ENCODE measurements at regions not wholly inside any gene's neighbourhood (a gene's known extent, or its start where the extent isn't known, plus 50 kb on each side); places are given as distances from the start of the nearest gene placed in this dataset.

DNA sequence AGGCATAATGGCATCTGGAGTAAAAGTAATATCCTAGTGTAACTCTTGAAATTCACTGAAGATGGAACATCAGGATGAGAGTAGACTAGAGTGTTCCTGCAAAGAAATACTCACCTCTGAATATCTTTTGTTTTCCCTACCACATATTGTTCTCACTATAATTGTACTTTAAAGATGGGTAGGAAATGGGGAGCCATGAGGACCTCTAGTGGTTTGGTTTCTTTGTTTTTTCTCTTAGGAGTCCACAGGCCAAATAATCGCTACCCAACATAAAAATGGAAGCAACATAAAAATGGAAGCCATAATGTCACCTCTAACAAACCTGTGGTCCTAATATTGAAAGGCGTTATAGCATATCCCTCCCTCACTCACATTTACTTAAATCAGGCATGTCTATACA, 2375.8 kb downstream of the MAT2B start:
- Mint-ChIP-seq H3K9me3 (peaks cover 0 to 7% (median 3%) of the 10 kb centered on the region in 7 donors), H3K4me1 (no peaks in the 10 kb centered on the region), H3K27ac (no peak overlapping the region), H3K4me3 (no peak overlapping the region), H3K27me3 (ENCODE audit: low read depth in 3 of 3) (peaks cover 0 to 1% (median 0%) of the 10 kb centered on the region in 3 donors), H3K36me3 (no peaks in the 10 kb centered on the region)
- no peaks in the 10 kb centered on the region for H3K27me3 ChIP-seq (ENCODE audit: control insufficient read depth in 2 of 2, insufficient read depth in 2 of 2, low read length in 2 of 2)
- no peak overlapping the region for H3K9ac ChIP-seq (ENCODE audit: insufficient read depth, low read length, poor library complexity, severe bottlenecking)
- H2AFZ ChIP-seq (ENCODE audit: insufficient read depth, low read depth, low read length, poor library complexity, severe bottlenecking), result no peak overlapping the region
- no peak overlapping the region for H3K4me2 ChIP-seq (replicated peaks; ENCODE audit: extremely low read depth, low read length, poor library complexity, severe bottlenecking)
- no peaks in the 10 kb centered on the region for H3K4me1 ChIP-seq (ENCODE audit: control insufficient read depth in 1 of 2, insufficient read depth in 2 of 2, low read length in 2 of 2)
- no peaks in the 10 kb centered on the region for H3K36me3 ChIP-seq (replicated peaks in 1 of 2; ENCODE audit: control insufficient read depth in 1 of 2, insufficient read depth in 2 of 2, low read length in 2 of 2)
- H3K79me2 ChIP-seq (ENCODE audit: insufficient read depth, low read length), result no peaks in the 10 kb centered on the region
- H4K20me1 ChIP-seq (ENCODE audit: insufficient read depth, low read length), result no peaks in the 10 kb centered on the region
- TF ChIP-seq CTCF (IDR thresholded peaks at IDR 0.05), result no peak
- H3K9me3 ChIP-seq (replicated peaks in 1 of 2; ENCODE audit: control insufficient read depth in 1 of 2, insufficient read depth in 1 of 2, low read length in 2 of 2), result no peaks in the 10 kb centered on the region
- no peak for DNase-seq
- intact Hi-C loops (cut with micrococcal nuclease), result no loop called here
- H3K27ac ChIP-seq (ENCODE audit: low read depth in 1 of 2, low read length in 2 of 2), result no peak overlapping the region
- 60% methylated on average over 1 of the region's 2 CpGs for WGBS (ENCODE audit: insufficient coverage)
- H3K4me3 ChIP-seq (replicated peaks in 1 of 3; ENCODE audit: low read depth in 2 of 3, low read length in 3 of 3), result no peak overlapping the region

DNA sequence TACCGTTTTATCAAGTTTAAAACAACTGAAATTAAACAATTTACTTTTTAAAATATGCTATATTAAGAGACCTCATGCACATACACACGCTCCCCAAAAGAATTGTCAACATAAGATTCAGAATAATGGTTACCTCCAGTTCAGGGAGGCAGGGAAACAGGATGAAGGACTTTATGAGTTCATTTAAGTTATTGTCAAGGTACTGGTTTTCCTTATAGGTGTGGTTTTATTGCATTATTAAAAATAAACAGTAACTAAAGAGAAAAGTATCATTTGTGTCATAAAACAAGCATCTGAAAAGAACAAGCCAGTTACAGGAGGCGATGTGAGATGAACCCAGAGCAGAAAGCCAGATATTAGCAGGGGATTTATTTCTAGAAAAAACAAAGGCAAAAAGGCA, 2376.7 kb downstream of the MAT2B start:
- WGBS (ENCODE audit: insufficient coverage), result no CpG with 5 or more reads among the region's 3 CpGs
- Mint-ChIP-seq H3K4me1 (no peaks in the 10 kb centered on the region), H3K4me3 (no peak overlapping the region), H3K9me3 (peaks cover 0 to 3% (median 2%) of the 10 kb centered on the region in 7 donors), H3K27me3 (ENCODE audit: low read depth in 3 of 3) (peaks cover 0 to 1% (median 0%) of the 10 kb centered on the region in 3 donors), H3K36me3 (no peaks in the 10 kb centered on the region), H3K27ac (no peak overlapping the region)
- H3K79me2 ChIP-seq (ENCODE audit: insufficient read depth, low read length), result no peaks in the 10 kb centered on the region
- no peaks in the 10 kb centered on the region for H4K20me1 ChIP-seq (ENCODE audit: insufficient read depth, low read length)
- H3K27me3 ChIP-seq (ENCODE audit: control insufficient read depth in 2 of 2, insufficient read depth in 2 of 2, low read length in 2 of 2), result no peaks in the 10 kb centered on the region
- no peak for DNase-seq
- H3K9me3 ChIP-seq (replicated peaks in 1 of 2; ENCODE audit: control insufficient read depth in 1 of 2, insufficient read depth in 1 of 2, low read length in 2 of 2), result no peaks in the 10 kb centered on the region
- H3K36me3 ChIP-seq (replicated peaks in 1 of 2; ENCODE audit: control insufficient read depth in 1 of 2, insufficient read depth in 2 of 2, low read length in 2 of 2), result no peaks in the 10 kb centered on the region
- intact Hi-C loops (cut with micrococcal nuclease), result no loop called here
- H3K4me1 ChIP-seq (ENCODE audit: control insufficient read depth in 1 of 2, insufficient read depth in 2 of 2, low read length in 2 of 2), result no peaks in the 10 kb centered on the region
- H3K4me2 ChIP-seq (replicated peaks; ENCODE audit: extremely low read depth, low read length, poor library complexity, severe bottlenecking), result no peak overlapping the region
- no peak overlapping the region for H2AFZ ChIP-seq (ENCODE audit: insufficient read depth, low read depth, low read length, poor library complexity, severe bottlenecking)
- no peak for TF ChIP-seq CTCF (IDR thresholded peaks at IDR 0.05)
- H3K27ac ChIP-seq (ENCODE audit: low read depth in 1 of 2, low read length in 2 of 2), result no peak overlapping the region
- H3K4me3 ChIP-seq (replicated peaks in 1 of 3; ENCODE audit: low read depth in 2 of 3, low read length in 3 of 3), result no peak overlapping the region
- H3K9ac ChIP-seq (ENCODE audit: insufficient read depth, low read length, poor library complexity, severe bottlenecking), result no peak overlapping the region

Measured in CD14-positive monocyte (primary cell).